Nephron progenitor cell (in vitro differentiated cells): ENCODE measurements at regions not wholly inside any gene's neighbourhood (a gene's known extent, or its start where the extent isn't known, plus 50 kb on each side); places are given as distances from the start of the nearest gene placed in this dataset.

ENCODE experiments used
- DNase-seq: peaks from one replicate; pipeline ENCODE4 v3.0.0; 2021
- H3K27ac Mint-ChIP-seq: 2 replicates; pipeline ENCODE4 v1.8.0; 2021; ENCODE audit warnings: mild to moderate bottlenecking, moderate library complexity, mixed read lengths
- H3K27me3 Mint-ChIP-seq: 2 replicates; pipeline ENCODE4 v1.8.0; 2021; ENCODE audit warnings: mild to moderate bottlenecking, low read depth, mixed read lengths; ENCODE audit not compliant: poor library complexity
- H3K36me3 Mint-ChIP-seq: 2 replicates; pipeline ENCODE4 v1.8.0; 2021; ENCODE audit warnings: low read depth, mixed read lengths
- H3K4me1 Mint-ChIP-seq: 2 replicates; pipeline ENCODE4 v1.8.0; 2021; ENCODE audit warnings: mixed read lengths
- H3K4me3 Mint-ChIP-seq: 2 replicates; pipeline ENCODE4 v1.8.0; 2021; ENCODE audit warnings: mild to moderate bottlenecking, moderate library complexity, mixed read lengths
- H3K9me3 Mint-ChIP-seq: 2 replicates; pipeline ENCODE4 v1.8.0; 2021; ENCODE audit warnings: mild to moderate bottlenecking, moderate library complexity, mixed read lengths
- CTCF ChIP-seq: fragments of 200-600 bp; sonication (generic); IDR thresholded peaks from 2 replicates; pipeline ENCODE4 v1.5.0; 2021; ENCODE audit warnings: antibody characterized with exemption

- Mint-ChIP-seq H3K4me3 (no peak overlapping the region), H3K27ac (no peak overlapping the region)
Observed at GRCh38 chr17:72033334-72033733, 87.5 kb upstream of the SOX9 start.

GRCh38 chr17:72034000-72034399, 86.8 kb upstream of the SOX9 start:
- H3K4me3 Mint-ChIP-seq: no peak overlapping the region
- no peaks in the 10 kb centered on the region for H3K27me3 Mint-ChIP-seq
- no peak for TF ChIP-seq CTCF
- peaks cover 9% of the 10 kb centered on the region for H3K9me3 Mint-ChIP-seq
- H3K4me1 Mint-ChIP-seq: peaks cover 54% of the 10 kb centered on the region
- no peak for DNase-seq
- H3K36me3 Mint-ChIP-seq: peaks cover 11% of the 10 kb centered on the region
- no peak overlapping the region for H3K27ac Mint-ChIP-seq

More at GRCh38 chr17:72033334-72033733, 87.5 kb upstream of the SOX9 start:
- no peak for DNase-seq
- TF ChIP-seq CTCF: no peak
- Mint-ChIP-seq H3K36me3 (peaks cover 10% of the 10 kb centered on the region), H3K9me3 (peaks cover 8% of the 10 kb centered on the region), H3K4me1 (peaks cover 61% of the 10 kb centered on the region), H3K27me3 (peaks cover 3% of the 10 kb centered on the region)

- Mint-ChIP-seq H3K9me3 (peaks cover 9% of the 10 kb centered on the region), H3K4me1 (peaks cover 18% of the 10 kb centered on the region), H3K36me3 (peaks cover 11% of the 10 kb centered on the region), H3K27me3 (peaks cover 3% of the 10 kb centered on the region), H3K27ac (no peak overlapping the region), H3K4me3 (no peak overlapping the region)
- DNase-seq: no peak
- TF ChIP-seq CTCF: no peak
Observed at GRCh38 chr17:72038427-72038826, 82.4 kb upstream of the SOX9 start.

GRCh38 chr17:72039490-72039889, 81.3 kb upstream of the SOX9 start:
- H3K27ac Mint-ChIP-seq: no peak overlapping the region
- TF ChIP-seq CTCF: no peak
- H3K27me3 Mint-ChIP-seq: peaks cover 3% of the 10 kb centered on the region

GRCh38 chr17:72046178-72046577, 74.6 kb upstream of the SOX9 start:
- Mint-ChIP-seq H3K4me3 (no peak overlapping the region), H3K9me3 (no peaks in the 10 kb centered on the region), H3K36me3 (no peaks in the 10 kb centered on the region), H3K27me3 (peaks cover 6% of the 10 kb centered on the region), H3K4me1 (peaks cover 4% of the 10 kb centered on the region), H3K27ac (no peak overlapping the region)
- no peak for DNase-seq
- no peak for TF ChIP-seq CTCF

More at GRCh38 chr17:72039490-72039889, 81.3 kb upstream of the SOX9 start:
- Mint-ChIP-seq H3K9me3 (peaks cover 9% of the 10 kb centered on the region), H3K36me3 (peaks cover 11% of the 10 kb centered on the region), H3K4me1 (peaks cover 7% of the 10 kb centered on the region), H3K4me3 (no peak overlapping the region)
- no peak for DNase-seq
